DND-41 (cell line): ENCODE measurements at regions not wholly inside any gene's neighbourhood (a gene's known extent, or its start where the extent isn't known, plus 50 kb on each side); places are given as distances from the start of the nearest gene placed in this dataset.

Experiments used
- ATAC-seq: fragments of 200-7000 bp; cut with Tn5 transposase; 3 replicates; pipeline ENCODE4 v1.9.1; 2021; ENCODE audit warnings: low read depth; ENCODE audit not compliant: insufficient read depth
- DNase-seq: peaks from one replicate; pipeline ENCODE4 v3.0.0-alpha.2; 2020
- H2AFZ ChIP-seq: 2 replicates; pipeline ENCODE4 v1.6.0; 2012; ENCODE audit warnings: low read depth, low read length
- H3K27ac ChIP-seq: 2 replicates; pipeline ENCODE4 v1.5.1; 2012; ENCODE audit warnings: low read length, inconsistent platforms
- H3K27me3 ChIP-seq: fragments of 200-600 bp; sonication (generic); 2 replicates; pipeline ENCODE4 v1.6.0; 2012; ENCODE audit warnings: low read length, mild to moderate bottlenecking, inconsistent platforms; ENCODE audit not compliant: insufficient read depth, poor library complexity
- H3K36me3 ChIP-seq: 2 replicates; pipeline ENCODE4 v1.5.1; 2012; ENCODE audit warnings: low read length, inconsistent platforms; ENCODE audit not compliant: insufficient read depth
- H3K4me1 ChIP-seq: 2 replicates; pipeline ENCODE4 v1.5.1; 2012; ENCODE audit warnings: mild to moderate bottlenecking, low read length; ENCODE audit not compliant: insufficient read depth
- H3K4me2 ChIP-seq: 2 replicates; pipeline ENCODE4 v1.6.0; 2012; ENCODE audit warnings: mild to moderate bottlenecking, moderate library complexity, low read length, inconsistent platforms; ENCODE audit not compliant: insufficient read depth
- H3K4me3 ChIP-seq, 2 experiments: fragments of 200-600 bp in 1 of 2; shearing (Covaris generic) in 1 of 2; 2 replicates each; pipeline ENCODE4 v1.5.1; 2012 to 2016; ENCODE audit warnings: inconsistent platforms in 2 of 2, low read length in 2 of 2, mild to moderate bottlenecking in 2 of 2, low read depth in 1 of 2, moderate library complexity in 1 of 2
- H3K79me2 ChIP-seq: 2 replicates; pipeline ENCODE4 v1.6.0; 2012; ENCODE audit warnings: low read length, inconsistent platforms; ENCODE audit not compliant: insufficient read depth
- H3K9ac ChIP-seq: 2 replicates; pipeline ENCODE4 v1.6.0; 2012; ENCODE audit warnings: low read depth, mild to moderate bottlenecking, inconsistent platforms, low read length, moderate library complexity
- H3K9me3 ChIP-seq: 2 replicates; pipeline ENCODE4 v1.5.1; 2012; ENCODE audit warnings: low read length, moderate library complexity, mild to moderate bottlenecking, inconsistent platforms; ENCODE audit not compliant: insufficient read depth, severe bottlenecking
- H4K20me1 ChIP-seq: 2 replicates; pipeline ENCODE4 v1.6.0; 2012; ENCODE audit warnings: low read length; ENCODE audit not compliant: insufficient read depth
- CTCF ChIP-seq: IDR thresholded peaks from 2 replicates; pipeline ENCODE4 v1.5.1; 2012; ENCODE audit warnings: borderline replicate concordance, low read length, moderate library complexity, mild to moderate bottlenecking; ENCODE audit not compliant: poor library complexity, severe bottlenecking; ENCODE audit errors: extremely low read depth
- EZH2 ChIP-seq: IDR thresholded peaks from 3 replicates; pipeline ENCODE4 v1.6.1; 2012; ENCODE audit warnings: borderline replicate concordance, low read depth, mild to moderate bottlenecking, moderate library complexity, low read length, inconsistent platforms; ENCODE audit not compliant: severe bottlenecking

- Histone ChIP-seq H3K27me3 (no peaks in the 10 kb centered on the region), H4K20me1 (no peaks in the 10 kb centered on the region), H3K36me3 (no peaks in the 10 kb centered on the region), H3K4me1 (no peaks in the 10 kb centered on the region), H3K9me3 (peaks cover 5% of the 10 kb centered on the region), H3K9ac (no peak overlapping the region), H2AFZ (no peak overlapping the region), H3K79me2 (no peaks in the 10 kb centered on the region), H3K4me3 (no peak overlapping the region), H3K4me2 (no peak overlapping the region), H3K27ac (no peak overlapping the region)
- TF ChIP-seq EZH2 = no peak
- no peak for TF ChIP-seq CTCF
- ATAC-seq (no peak), DNase-seq (no peak)
Observed at GRCh38 chr7:106797937-106798336, 67.1 kb upstream of the PIK3CG start.

- no peak for ATAC-seq
- no peak for TF ChIP-seq CTCF
- TF ChIP-seq EZH2 = no peak
Observed at GRCh38 chr7:106802589-106802988, 62.5 kb upstream of the PIK3CG start.

GRCh38 chr7:106806556-106806955 is 58.5 kb upstream of the PIK3CG start:
- Histone ChIP-seq H3K27me3 (no peaks in the 10 kb centered on the region), H4K20me1 (no peaks in the 10 kb centered on the region), H3K4me1 (no peaks in the 10 kb centered on the region), H3K27ac (no peak overlapping the region), H2AFZ (no peak overlapping the region), H3K4me3 (no peak overlapping the region), H3K9me3 (no peaks in the 10 kb centered on the region), H3K9ac (no peak overlapping the region), H3K4me2 (no peak overlapping the region), H3K36me3 (no peaks in the 10 kb centered on the region), H3K79me2 (no peaks in the 10 kb centered on the region)
- no peak for DNase-seq
- TF ChIP-seq EZH2 (no peak), CTCF (no peak)
- ATAC-seq = no peak

More at GRCh38 chr7:106802589-106802988, 62.5 kb upstream of the PIK3CG start:
- H3K4me3 ChIP-seq = no peak overlapping the region
- H4K20me1 ChIP-seq = no peaks in the 10 kb centered on the region
- no peak overlapping the region for H3K9ac ChIP-seq
- peaks cover 2% of the 10 kb centered on the region for H3K9me3 ChIP-seq
- H3K4me1 ChIP-seq = no peaks in the 10 kb centered on the region
- H2AFZ ChIP-seq = no peak overlapping the region
- no peak for DNase-seq
- H3K27ac ChIP-seq = no peak overlapping the region
- no peaks in the 10 kb centered on the region for H3K36me3 ChIP-seq
- no peak overlapping the region for H3K4me2 ChIP-seq
- H3K79me2 ChIP-seq = no peaks in the 10 kb centered on the region
- no peaks in the 10 kb centered on the region for H3K27me3 ChIP-seq

- no peak overlapping the region for H3K9ac ChIP-seq
- no peak overlapping the region for H3K27ac ChIP-seq
- H4K20me1 ChIP-seq = no peaks in the 10 kb centered on the region
- DNase-seq (no peak), ATAC-seq (no peak)
- no peak overlapping the region for H2AFZ ChIP-seq
- no peak for TF ChIP-seq CTCF
- TF ChIP-seq EZH2 = no peak
- H3K79me2 ChIP-seq = no peaks in the 10 kb centered on the region
- H3K9me3 ChIP-seq = no peaks in the 10 kb centered on the region
- no peak overlapping the region for H3K4me2 ChIP-seq
- H3K4me3 ChIP-seq = no peak overlapping the region
- no peaks in the 10 kb centered on the region for H3K4me1 ChIP-seq
- H3K36me3 ChIP-seq = no peaks in the 10 kb centered on the region
- H3K27me3 ChIP-seq = no peaks in the 10 kb centered on the region
Observed at GRCh38 chr7:106807474-106807873, 57.6 kb upstream of the PIK3CG start.
